OCI-LY7 (cell line): ENCODE measurements at regions not wholly inside any gene's neighbourhood (a gene's known extent, or its start where the extent isn't known, plus 50 kb on each side); places are given as distances from the start of the nearest gene placed in this dataset.

Experiments used
- BruUV-seq: library from RNA; stranded (reverse); fragments of 400-500 nt; replicated peaks from 2 replicates; lab custom pipeline; 2021; lab: Mats Ljungman, UMichigan
- CTCF ChIA-PET: fragments of 300-600 bp; sonication (Branson Sonifier 250); formaldehyde crosslinking; loops from one replicate; lab custom pipeline; 2022; ENCODE audit warnings: antibody characterized with exemption; ENCODE audit not compliant: unreplicated experiment; lab: Charles Lee
- POLR2A ChIA-PET: fragments of 300-600 bp; sonication (Branson Sonifier 250); formaldehyde crosslinking; loops from one replicate; lab custom pipeline; 2022; ENCODE audit warnings: antibody characterized with exemption; lab: Charles Lee
- DNase-seq: peaks from one replicate; pipeline ENCODE4 v3.0.0-alpha.2; 2015; ENCODE audit warnings: low spot score
- H2AFZ ChIP-seq: fragments of 200-600 bp; sonication (generic), shearing (Covaris generic); 2 replicates; pipeline ENCODE4 v1.6.1; 2014; ENCODE audit warnings: mild to moderate bottlenecking, antibody characterized with exemption, low read length, moderate library complexity
- H3K27ac ChIP-seq: fragments of 200-600 bp; sonication (generic); 2 replicates; pipeline ENCODE4 v1.5.1; 2014; ENCODE audit warnings: mixed run types, low read depth, mild to moderate bottlenecking, moderate library complexity, low read length, inconsistent platforms; ENCODE audit not compliant: poor library complexity, severe bottlenecking
- H3K36me3 ChIP-seq: fragments of 200-600 bp; sonication (generic); 2 replicates; pipeline ENCODE4 v1.6.1; 2014; ENCODE audit warnings: mild to moderate bottlenecking, antibody characterized with exemption, low read length, moderate library complexity, mixed read lengths; ENCODE audit not compliant: insufficient read depth
- H3K4me1 ChIP-seq: fragments of 200-600 bp; sonication (generic); 2 replicates; pipeline ENCODE4 v1.5.1; 2014; ENCODE audit warnings: mild to moderate bottlenecking, low read length; ENCODE audit not compliant: insufficient read depth, poor library complexity, severe bottlenecking
- H3K4me2 ChIP-seq: fragments of 200-600 bp; sonication (generic); 2 replicates; pipeline ENCODE4 v1.6.1; 2014; ENCODE audit warnings: mild to moderate bottlenecking, low read length
- H3K4me3 ChIP-seq: fragments of 200-600 bp; sonication (generic); 2 replicates; pipeline ENCODE4 v1.5.1; 2014; ENCODE audit warnings: mild to moderate bottlenecking, low read depth, low read length; ENCODE audit not compliant: poor library complexity, severe bottlenecking
- H3K79me2 ChIP-seq: fragments of 200-600 bp; sonication (generic); 2 replicates; pipeline ENCODE4 v1.6.1; 2016; ENCODE audit warnings: low read depth, mild to moderate bottlenecking, low read length, moderate library complexity, mixed read lengths; ENCODE audit not compliant: insufficient read depth
- H3K9me2 ChIP-seq: fragments of 200-600 bp; sonication (generic); 2 replicates; pipeline ENCODE4 v1.6.1; 2016; ENCODE audit warnings: mild to moderate bottlenecking, low read length, mixed read lengths; ENCODE audit not compliant: insufficient read depth
- H3K9me3 ChIP-seq: fragments of 200-600 bp; sonication (generic); 2 replicates; pipeline ENCODE4 v1.6.1; 2014; ENCODE audit warnings: mild to moderate bottlenecking, mixed run types, low read length, mixed read lengths
- H4K20me1 ChIP-seq: fragments of 200-600 bp; sonication (generic); 2 replicates; pipeline ENCODE4 v1.6.1; 2014; ENCODE audit warnings: mild to moderate bottlenecking, antibody characterized with exemption, low read length, moderate library complexity, mixed read lengths; ENCODE audit not compliant: insufficient read depth
- EZH2phosphoT487 ChIP-seq: fragments of 200-600 bp; sonication (generic); IDR thresholded peaks from 2 replicates; pipeline ENCODE4 v1.6.1; 2018; ENCODE audit warnings: low read depth, borderline replicate concordance, mild to moderate bottlenecking, mixed run types, antibody characterized with exemption, low read length, moderate library complexity, mixed read lengths
- intact Hi-C: fragments of 100-400 bp; cut with micrococcal nuclease; formaldehyde crosslinking; loops from one replicate; pipeline ENCODE4 v1.10.0; 2022; ENCODE audit not compliant: unreplicated experiment
- TF ChIP-seq, protein P1 (sequence below): fragments of 200-600 bp; sonication (generic); conservative IDR thresholded peaks from 2 replicates; pipeline ENCODE4 v1.5.1; 2014; ENCODE audit warnings: mild to moderate bottlenecking, antibody characterized with exemption, low read length, moderate library complexity, mixed read lengths

DNA sequence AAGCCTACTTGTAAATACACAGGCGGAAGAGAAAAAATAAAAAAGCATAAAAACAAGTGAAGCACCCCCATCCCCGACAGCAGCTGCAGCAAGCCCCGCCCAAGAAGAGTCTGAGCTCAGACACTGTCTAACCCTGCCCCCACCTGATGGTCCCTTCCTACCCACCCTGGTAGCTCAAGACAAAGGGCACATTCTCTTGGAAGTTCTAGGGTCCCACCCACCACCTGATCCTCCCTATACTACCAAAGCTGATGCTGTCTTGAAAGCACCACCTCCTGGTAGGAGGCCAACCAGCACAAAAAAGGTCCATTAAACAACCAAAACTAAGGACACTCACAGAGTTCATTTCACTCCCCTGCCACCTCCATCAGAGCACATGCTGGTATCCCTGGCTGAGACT, 308.2 kb downstream of the KLHL13 start:
- Histone ChIP-seq H4K20me1 (no peaks in the 10 kb centered on the region), H3K4me3 (no peak overlapping the region), H3K4me2 (no peak overlapping the region), H3K36me3 (no peaks in the 10 kb centered on the region), H3K4me1 (no peaks in the 10 kb centered on the region), H2AFZ (no peak overlapping the region), H3K27ac (no peak overlapping the region), H3K9me2 (no peaks in the 10 kb centered on the region), H3K79me2 (no peaks in the 10 kb centered on the region), H3K9me3 (no peaks in the 10 kb centered on the region)
- no peak for TF ChIP-seq EZH2phosphoT487
- TF ChIP-seq, protein P1, sequence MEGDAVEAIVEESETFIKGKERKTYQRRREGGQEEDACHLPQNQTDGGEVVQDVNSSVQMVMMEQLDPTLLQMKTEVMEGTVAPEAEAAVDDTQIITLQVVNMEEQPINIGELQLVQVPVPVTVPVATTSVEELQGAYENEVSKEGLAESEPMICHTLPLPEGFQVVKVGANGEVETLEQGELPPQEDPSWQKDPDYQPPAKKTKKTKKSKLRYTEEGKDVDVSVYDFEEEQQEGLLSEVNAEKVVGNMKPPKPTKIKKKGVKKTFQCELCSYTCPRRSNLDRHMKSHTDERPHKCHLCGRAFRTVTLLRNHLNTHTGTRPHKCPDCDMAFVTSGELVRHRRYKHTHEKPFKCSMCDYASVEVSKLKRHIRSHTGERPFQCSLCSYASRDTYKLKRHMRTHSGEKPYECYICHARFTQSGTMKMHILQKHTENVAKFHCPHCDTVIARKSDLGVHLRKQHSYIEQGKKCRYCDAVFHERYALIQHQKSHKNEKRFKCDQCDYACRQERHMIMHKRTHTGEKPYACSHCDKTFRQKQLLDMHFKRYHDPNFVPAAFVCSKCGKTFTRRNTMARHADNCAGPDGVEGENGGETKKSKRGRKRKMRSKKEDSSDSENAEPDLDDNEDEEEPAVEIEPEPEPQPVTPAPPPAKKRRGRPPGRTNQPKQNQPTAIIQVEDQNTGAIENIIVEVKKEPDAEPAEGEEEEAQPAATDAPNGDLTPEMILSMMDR, result no peak
- no TSS peak for BruUV-seq
- CTCF ChIA-PET, result no interaction called here
- POLR2A ChIA-PET, result no interaction called here
- intact Hi-C loops, result no loop called here
- no peak for DNase-seq

DNA sequence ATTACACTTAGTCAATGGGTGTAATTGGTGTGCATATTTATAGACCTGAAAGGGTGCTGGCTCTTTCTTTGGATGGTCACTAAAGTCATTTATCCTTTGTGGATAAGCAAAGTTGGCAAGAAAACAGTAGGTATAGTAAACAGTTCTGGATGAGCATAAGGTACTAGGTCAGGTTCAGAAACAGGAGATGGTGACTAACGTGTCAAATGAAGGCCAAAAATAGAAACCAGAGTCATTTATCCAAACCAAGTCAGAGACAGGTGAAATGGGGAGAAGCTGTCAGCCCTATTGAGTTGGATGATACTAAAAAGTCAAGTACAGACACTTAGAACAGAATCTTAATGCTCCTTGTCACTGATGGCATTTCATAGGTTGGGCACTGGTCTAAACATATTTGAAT, 313.1 kb downstream of the KLHL13 start:
- no peak for DNase-seq
- no TSS peak for BruUV-seq
- no peak overlapping the region for H3K27ac ChIP-seq
- H3K4me3 ChIP-seq, result no peak overlapping the region
- H3K36me3 ChIP-seq, result no peaks in the 10 kb centered on the region
- POLR2A ChIA-PET, result no interaction called here
- no peaks in the 10 kb centered on the region for H3K4me1 ChIP-seq
- H2AFZ ChIP-seq, result no peak overlapping the region
- CTCF ChIA-PET, result no interaction called here
- H3K9me2 ChIP-seq, result no peaks in the 10 kb centered on the region
- no peaks in the 10 kb centered on the region for H3K9me3 ChIP-seq
- no peak overlapping the region for H3K4me2 ChIP-seq
- TF ChIP-seq, protein P1, result no peak
- TF ChIP-seq EZH2phosphoT487, result no peak
- intact Hi-C loops, result no loop called here
- no peaks in the 10 kb centered on the region for H4K20me1 ChIP-seq
- H3K79me2 ChIP-seq, result no peaks in the 10 kb centered on the region

DNA sequence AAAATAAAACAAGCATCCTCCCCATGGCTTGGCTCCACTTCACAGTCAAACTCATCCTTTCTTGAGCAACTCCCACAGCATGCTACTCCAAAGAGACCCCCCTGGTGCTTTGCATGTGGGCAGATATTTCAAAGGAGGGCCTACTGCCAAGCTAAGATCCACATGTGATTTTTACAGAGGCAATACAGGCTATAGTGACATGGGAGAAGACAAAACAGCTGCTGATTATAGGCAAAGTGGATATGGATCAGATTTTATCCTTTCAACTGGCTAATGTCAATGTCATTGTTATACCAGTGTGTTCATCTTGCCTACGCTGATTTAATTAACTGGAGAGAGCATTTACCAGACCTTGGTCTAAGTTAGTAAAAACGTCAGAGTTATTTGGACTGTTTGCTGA, 328.3 kb downstream of the KLHL13 start:
- intact Hi-C loops, result no loop called here
- Histone ChIP-seq H3K4me2 (no peak overlapping the region), H3K9me2 (no peaks in the 10 kb centered on the region), H3K9me3 (no peaks in the 10 kb centered on the region), H3K79me2 (no peaks in the 10 kb centered on the region), H3K36me3 (no peaks in the 10 kb centered on the region), H3K4me3 (no peak overlapping the region), H3K4me1 (no peaks in the 10 kb centered on the region), H2AFZ (no peak overlapping the region), H3K27ac (no peak overlapping the region), H4K20me1 (no peaks in the 10 kb centered on the region)
- ChIA-PET POLR2A (no interaction called here), CTCF (no interaction called here)
- DNase-seq, result no peak
- TF ChIP-seq EZH2phosphoT487, result no peak
- TF ChIP-seq, protein P1, result no peak
- no TSS peak for BruUV-seq
